Right forelimb (tissue), 1 donor: ENCODE measurements at regions not wholly inside any gene's neighbourhood (a gene's known extent, or its start where the extent isn't known, plus 50 kb on each side); places are given as distances from the start of the nearest gene placed in this dataset.

ENCODE experiments used
- DNase-seq: peaks from one replicate; pipeline ENCODE4 v3.0.0-alpha.2; 2018

DNA sequence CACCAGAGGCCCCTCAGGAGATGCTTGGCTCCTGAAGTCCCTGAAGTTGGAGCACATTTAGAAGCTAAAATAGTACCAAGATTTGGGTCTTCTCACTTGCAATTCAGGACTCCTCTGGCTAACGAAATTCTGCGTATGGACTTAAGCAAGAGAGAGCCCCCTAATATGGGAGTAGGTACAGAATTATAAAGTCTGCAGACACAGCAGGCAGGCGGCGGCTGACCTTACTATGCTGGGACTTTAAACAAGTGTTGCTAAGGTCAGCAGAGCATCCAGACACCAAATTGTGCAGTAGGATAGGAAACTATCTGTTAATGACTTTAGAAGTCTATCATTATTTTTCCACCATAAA is 104.5 kb upstream of the PDE4B start:
- no peak for DNase-seq

DNA sequence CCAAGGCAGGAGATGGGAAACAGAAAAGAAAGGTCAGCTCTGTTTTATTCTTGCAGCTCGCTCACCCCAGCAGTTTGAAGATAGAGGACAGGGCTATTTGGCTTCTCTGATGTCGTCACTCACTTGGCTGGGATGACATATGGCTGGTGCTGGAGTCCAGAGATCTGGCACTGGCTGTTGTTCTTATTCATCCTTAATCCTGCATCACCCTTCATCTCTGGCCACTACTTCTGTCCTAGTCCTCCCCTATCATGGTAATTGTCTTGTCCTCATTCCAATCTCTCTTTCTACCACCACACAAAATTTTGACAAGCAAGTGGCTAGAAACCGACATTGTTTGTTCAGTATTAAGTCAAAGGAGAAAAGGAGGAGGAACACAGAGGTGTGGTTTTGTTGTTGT is 103.8 kb upstream of the PDE4B start:
- no peak for DNase-seq

DNA sequence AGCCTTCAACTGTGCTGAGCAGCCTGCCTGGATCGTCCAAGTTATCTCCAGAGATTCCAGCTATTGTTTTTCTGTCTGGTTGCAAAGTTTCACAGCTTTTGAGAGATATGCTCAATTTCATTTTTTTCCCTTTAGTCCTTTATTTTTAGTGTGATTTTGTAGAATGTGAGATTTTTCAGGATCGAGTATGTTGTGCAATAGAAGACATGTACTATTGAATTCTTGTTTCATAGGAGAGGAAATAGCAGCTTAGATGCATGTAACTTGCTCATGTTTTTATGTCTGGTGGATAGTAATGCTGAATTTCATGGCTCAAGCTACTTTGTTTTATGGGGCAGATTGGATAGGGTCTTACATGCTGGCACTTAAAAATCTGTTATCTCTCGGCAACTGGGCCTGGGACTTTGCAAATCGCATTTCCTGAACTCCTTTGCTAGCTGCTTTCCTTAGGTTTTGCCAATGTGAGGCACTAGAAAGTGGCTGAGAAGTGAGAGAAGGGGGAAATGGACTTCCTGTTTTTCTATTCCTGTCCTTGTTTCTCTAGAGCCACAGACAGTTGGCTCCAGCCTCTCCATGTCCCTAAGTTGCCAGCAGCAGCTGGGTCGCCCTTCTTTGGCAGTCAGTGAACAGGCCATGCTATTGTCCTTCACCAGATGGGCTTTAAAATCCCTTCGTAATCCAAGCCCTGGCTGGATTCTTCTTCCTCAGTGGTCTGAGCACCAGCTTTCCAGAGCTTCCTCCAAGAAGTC is 101.4 kb upstream of the PDE4B start:
- DNase-seq = no peak

DNA sequence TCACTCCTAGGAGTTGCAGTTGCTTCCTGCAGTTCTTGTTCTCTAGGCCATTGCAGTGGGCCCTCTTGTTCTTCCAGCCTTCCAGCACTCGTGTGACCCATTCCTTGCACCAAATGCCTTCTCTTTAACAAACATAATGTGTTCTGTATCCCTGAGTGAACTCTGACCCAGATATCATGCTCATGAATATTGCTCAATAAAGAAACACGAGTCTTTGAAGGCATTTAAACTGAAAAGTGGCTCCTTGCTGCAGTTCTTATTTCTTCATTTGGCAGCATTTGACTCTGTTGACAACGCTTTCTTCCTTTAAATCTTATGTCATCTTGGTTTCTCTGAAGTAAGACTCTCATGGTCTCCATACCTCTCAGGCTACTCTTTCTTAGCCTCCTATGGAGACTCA is 100.7 kb upstream of the PDE4B start:
- DNase-seq = no peak

DNA sequence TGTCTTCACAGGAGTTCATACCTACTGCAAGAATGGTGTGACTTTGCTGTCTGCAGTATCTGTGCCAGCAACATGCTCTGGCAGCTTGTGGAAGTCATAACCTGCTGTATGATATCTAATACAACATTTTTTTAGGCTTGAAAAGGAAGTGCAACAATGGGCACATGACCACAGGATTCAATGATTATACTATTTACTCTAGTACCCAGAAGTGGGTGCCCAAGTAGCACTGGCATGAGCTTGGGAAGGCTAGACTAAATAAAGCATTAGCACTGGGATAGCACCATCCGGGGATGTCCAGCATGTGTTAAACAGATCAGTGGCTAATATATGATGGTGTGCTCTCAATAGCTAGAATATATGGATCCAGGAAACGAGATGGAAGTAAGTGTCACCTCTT is 98.6 kb upstream of the PDE4B start:
- DNase-seq = no peak

DNA sequence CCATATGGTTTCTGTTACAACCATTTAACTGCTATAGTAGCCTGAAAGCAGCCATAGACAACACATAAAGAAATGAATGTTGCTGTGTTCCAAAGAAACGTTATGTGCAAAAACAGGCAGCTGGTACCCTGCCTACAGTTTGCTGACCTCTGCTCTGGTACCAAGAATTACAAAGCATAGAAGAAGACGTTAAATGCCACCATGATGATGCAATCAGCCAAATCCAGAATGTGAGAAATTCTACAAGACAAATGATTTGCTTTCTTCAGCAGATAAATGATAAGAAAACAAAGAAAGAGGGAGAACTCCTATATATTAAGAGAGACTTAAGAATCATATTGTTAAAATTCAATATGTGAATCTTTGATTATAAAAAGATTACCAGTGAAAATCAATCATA is 97.8 kb upstream of the PDE4B start:
- no peak for DNase-seq

DNA sequence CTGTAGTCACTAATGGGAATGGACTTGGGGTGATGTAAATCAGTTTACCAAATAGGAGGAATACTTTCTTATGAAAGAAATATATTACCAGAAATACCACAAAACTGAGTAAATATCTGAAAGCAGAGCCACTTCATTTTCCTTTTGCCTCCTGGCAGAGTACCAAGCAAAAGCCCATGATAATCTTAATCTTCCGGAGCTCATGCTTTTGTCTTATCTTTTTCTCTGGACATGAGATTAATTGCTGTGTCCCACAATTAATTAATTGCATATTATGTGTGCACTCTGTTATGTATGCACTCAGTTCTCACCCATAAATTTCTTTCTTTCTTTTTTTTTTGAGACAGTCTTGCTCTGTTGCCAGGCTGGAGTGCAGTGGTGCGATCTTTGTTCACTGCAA is 94.1 kb upstream of the PDE4B start:
- DNase-seq = no peak

DNA sequence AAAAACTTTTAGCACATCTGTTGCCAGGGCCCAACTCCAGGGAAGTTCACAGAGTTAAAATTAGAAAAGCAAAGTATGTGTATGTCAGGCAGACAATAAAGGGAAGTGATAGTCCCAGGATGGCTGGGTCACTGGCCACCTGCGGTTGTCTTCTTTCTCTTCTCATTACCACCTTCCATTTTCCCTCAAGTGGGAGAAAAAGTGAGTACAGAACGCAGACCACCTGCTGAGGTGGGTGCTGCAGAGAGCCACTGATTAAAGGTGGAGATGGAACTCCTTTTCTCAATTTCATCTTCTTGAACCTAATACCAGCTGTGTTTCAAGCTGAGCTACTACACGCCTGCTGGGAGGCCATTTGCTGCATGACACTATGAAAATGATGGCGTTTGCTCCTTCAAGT is 88.8 kb upstream of the PDE4B start:
- DNase-seq = no peak

DNA sequence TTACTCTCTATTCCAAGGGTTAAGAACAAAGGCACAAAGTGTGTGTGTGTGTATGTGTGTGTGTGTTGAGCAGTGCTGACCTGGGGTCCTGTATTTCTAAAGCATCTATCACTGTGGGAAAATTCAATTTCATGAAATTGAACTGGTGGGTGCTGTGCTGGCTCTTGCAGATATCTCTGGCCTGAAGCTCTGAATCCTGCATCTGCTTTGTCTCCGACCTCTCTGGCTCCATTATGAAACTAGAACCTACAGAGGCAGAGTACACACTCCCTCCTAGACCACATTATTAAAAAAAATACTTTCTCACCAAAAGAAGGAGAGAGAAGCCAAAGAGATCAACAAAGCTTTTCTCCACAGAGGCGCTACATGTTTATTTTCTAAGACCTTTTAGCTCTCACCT is 88.4 kb upstream of the PDE4B start:
- no peak for DNase-seq

DNA sequence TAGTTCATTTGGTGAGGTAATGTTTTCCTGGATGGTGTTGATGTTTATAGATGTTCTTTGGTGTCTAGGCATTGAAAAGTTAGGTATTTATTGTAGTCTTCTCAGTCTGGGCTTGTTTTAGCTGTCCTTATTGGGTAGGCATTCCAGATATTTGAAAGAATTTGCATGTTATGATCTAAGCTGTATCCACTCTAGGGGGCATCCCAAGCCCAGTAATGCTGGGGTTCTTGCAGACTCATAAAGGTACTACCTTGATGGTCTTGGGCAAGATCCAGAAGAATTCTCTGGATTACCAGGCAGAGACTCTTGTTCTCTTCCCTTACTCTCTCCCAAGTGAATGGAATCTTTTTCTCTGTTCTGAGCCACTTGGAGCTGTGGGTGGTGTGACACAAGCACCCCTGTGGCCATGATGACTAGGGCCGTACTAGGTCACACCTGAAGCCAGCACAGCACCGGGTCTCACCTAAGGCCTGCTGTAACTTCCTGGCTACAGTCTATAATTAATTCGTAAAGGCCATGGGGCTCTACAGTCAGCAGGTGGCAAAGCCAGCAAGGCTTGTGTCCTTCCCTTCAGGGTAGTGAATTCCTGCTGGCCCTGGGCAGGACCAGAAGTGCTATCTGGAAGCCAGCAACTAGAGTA is 74.8 kb upstream of the PDE4B start:
- peak; percentile 16 for DNase-seq

DNA sequence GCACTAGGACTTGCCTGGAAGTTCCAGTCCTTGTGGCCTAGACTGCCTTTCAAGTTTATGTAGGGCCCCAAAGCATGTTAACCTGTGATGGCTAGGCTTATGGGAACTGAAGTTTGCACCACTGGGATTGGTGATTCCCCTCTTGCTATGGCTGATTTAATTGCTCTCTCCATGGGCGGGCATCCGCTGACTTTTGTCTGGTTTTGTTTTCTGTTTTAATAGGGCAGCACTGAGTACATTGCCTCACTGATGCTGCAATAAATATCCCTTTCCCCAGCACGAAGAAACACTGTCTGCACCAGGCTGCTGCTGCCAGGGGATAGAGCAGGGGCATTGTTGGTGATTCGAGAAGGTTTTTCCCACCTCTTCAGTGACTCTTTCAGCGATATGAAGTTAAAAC is 73.3 kb upstream of the PDE4B start:
- no peak for DNase-seq

DNA sequence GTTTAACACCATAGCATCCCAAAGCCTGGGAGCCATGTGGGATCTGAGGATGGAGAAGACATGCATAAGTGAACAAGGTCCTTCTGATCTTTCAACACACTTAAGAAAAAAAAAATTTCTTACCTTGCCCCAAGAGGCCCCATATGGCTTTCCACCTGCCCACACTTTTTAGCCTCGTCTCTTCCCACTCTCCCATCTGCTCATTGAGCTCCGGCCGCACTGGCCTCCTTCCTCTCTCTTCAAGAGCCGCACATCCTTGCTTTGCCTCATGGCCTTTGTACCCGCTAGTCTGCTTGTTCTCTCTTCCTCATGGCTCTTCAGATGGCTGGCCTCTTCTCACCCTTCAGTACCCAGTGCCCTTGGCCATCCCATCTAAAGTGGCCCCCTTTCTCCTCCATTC is 70.2 kb upstream of the PDE4B start:
- DNase-seq = no peak

DNA sequence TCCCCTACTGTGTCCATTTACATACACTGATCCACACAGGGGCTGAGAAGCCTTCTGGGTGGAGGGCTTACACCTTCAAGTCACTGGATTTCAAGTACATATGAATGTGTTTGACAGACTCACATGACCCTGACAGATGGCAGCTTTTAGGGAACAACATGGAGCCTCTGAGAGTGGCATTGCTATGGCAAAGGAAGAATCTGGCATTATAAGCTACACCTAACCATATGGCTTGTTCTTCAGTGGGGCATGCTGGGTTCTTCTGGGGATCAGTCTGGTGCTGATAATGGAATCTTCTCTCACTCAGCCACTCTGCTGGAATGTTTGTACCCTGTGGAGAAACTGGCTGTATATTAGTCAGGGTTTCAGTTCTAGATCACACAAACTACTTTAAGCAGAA is 68.5 kb upstream of the PDE4B start:
- peak; percentile 22 for DNase-seq

DNA sequence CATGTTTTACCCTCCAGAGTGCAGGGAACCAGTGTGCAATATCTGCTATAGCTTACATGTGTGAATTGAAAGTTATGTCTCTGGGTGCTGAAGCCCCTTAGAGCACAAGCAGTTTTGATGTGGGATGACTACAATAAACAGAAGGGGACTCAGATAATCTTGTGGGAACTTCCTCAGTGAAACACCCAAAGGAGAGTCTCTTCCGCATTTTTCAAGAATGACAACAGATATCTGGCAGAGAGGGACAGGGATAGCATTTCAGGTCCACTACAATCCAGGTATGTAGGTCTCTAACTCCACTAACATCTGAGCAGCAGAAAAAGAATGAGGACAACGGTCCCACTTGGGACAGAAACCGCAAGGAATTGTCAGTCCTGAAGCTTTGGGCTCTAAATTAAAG is 67.6 kb upstream of the PDE4B start:
- no peak for DNase-seq

DNA sequence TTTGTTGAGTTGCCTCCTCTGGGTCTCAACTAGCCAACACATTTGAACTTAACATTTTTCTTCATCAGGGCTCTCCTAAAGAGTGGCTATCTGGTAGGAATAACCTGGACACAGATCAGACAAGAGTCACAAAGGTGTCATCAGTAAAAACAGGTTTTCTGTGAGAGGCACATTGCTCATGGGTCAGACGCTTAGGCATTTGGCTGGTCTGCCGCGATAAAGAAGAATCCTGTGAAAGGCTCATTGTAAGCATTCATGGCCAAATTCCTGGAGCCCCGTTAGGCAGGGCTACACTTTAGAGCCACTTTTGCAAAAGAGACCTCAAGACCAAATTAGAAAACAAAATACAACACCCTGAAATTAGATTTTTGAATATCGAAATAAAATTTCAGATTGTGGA is 64.2 kb upstream of the PDE4B start:
- DNase-seq = no peak

DNA sequence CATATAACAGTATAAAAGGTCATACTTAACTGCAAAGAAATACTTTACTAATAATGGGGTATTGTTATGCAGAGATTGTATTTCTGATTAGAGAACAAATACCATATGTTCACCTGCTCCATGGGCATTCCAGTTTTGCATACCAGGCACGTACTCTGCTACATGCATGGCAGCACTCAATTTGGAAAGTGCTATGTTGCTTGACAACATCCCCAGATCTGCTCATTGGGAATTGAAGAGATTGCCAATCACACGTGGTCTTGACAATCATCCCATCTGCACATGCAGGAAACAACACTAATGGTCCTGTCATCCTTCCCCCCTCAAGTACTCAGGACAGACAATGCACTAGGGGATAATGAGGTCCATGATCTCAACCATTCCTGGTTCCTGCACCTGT is 63.4 kb upstream of the PDE4B start:
- DNase-seq = no peak

DNA sequence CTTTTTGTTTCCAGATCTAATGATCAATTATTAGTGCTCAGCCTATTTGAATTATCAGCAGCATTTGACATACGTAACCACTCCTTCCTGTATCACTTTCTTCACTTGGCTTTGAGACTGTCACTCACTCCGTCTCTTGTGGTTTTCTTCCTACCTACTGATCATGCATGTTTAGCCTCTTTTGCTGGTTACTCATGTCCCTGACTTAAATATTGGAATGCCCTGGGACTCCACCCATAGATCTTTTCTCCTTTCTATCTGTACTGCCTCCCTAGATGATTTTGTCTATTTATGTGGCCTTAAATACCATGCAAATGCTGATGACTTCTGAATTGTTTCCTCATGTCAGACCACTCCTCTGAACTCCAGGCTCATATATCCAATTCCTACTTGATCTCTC is 57.7 kb upstream of the PDE4B start:
- no peak for DNase-seq

DNA sequence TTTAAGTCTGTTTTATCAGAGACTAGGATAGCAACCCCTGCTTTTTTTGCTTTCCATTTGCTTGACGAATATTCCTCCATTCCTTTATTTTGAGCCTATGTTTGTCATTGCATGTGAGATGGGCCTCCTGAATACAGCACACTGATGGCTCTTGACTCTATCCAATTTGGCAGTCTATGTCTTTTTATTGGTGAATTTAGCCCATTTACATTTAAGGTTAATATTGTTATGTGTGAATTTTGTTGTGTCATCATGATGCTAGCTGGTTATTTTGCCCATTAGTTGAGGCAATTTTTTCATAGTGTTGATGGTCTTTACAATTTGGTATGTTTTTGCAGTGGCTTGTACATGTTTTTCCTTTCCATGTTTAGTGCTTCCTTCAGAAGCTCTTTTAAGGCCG is 50.7 kb upstream of the PDE4B start:
- no peak for DNase-seq
